GM10266 (cell line): ENCODE measurements at regions not wholly inside any gene's neighbourhood (a gene's known extent, or its start where the extent isn't known, plus 50 kb on each side); places are given as distances from the start of the nearest gene placed in this dataset.

Experiments
- DNase-seq: peaks from one replicate; pipeline ENCODE4 v3.0.0; 2012; ENCODE audit errors: extremely low spot score
- CTCF ChIP-seq: IDR thresholded peaks from 2 replicates; pipeline ENCODE4 v1.5.1; 2012; ENCODE audit warnings: mild to moderate bottlenecking, low read depth; ENCODE audit not compliant: control insufficient read depth, insufficient read depth; ENCODE audit errors: missing control alignments

DNA sequence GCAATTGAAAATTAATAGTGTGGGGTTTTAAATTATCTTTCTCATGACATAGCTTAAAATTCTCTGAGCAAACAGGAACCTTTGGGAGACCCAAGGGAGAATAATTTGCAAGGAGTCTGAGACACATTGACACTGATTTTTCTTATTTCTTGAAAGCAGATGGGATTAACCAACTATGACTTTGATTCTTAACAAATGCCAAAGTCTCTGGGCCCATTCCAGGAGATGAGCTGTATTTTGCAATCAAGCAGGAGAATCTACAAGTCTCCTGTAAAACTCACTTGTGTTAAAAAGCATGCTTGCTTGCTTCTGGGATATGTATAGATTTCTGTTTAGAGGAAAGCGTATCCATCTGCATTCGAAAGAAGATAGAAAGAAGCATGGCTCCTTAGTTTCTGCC lies 71.3 kb upstream of the STT3B start:
- DNase-seq = no peak
- TF ChIP-seq CTCF = no peak

DNA sequence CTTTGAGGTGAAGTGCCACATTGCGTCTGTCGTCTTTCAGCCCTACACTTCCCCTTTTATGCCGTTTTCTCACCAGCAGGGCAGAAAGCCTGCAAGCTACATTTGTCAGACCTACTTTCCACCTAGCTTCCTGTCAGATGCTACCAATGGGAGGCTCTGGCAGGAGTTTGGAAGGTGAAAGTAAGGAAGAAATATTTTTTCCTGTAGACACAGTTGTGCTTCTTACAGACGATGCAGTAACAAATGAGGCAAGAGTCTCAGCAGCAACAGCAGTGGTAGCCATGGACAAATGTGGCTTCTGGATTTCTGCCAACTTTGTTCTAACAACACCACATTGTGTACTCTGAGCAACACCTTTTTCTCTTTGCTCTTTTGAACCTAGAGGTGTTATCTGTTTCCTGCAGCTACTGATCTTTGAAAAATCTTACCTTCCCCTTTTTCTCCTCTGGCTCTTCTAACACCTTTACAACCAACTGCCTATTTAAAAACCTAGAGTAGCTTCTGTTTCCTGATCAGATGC lies 70.6 kb upstream of the STT3B start:
- peak; percentile 33 for DNase-seq
- no peak for TF ChIP-seq CTCF

GRCh38 chr3:31465999-31466398 lies 66.7 kb upstream of the STT3B start:
- no peak for DNase-seq
- no peak for TF ChIP-seq CTCF

GRCh38 chr3:31466866-31467265 lies 65.9 kb upstream of the STT3B start:
- no peak for DNase-seq
- TF ChIP-seq CTCF = no peak

DNA sequence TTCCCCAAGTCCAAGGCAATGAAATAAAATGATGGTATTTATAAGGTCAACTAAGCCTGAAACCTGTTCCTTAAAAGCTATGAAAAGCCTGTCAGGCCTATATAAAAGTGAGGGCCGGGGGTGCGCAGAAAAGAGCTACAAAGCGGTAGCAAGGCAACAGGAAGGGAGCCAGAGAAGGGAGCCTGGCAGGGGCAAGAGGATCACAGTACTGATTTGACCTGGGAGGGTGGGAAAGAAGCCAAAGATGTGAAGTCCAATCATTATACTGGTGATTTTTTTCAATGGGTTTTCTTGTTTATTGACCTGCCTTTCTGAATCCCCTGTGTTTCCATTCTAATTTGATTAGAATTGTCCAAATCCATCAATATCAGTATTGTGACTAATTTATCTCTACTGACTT lies 64.3 kb upstream of the STT3B start:
- no peak for TF ChIP-seq CTCF
- no peak for DNase-seq

- no peak for TF ChIP-seq CTCF
These were observed 63.3 kb upstream of the STT3B start for GRCh38 chr3:31469385-31469784.

GRCh38 chr3:31472479-31473390 lies 60.0 kb upstream of the STT3B start:
- no peak for DNase-seq

More at GRCh38 chr3:31469385-31469784, 63.3 kb upstream of the STT3B start:
- DNase-seq = no peak

More at GRCh38 chr3:31472479-31473390, 60.0 kb upstream of the STT3B start:
- no peak for TF ChIP-seq CTCF
